GM21619 (cell line): ENCODE measurements at regions not wholly inside any gene's neighbourhood (a gene's known extent, or its start where the extent isn't known, plus 50 kb on each side); places are given as distances from the start of the nearest gene placed in this dataset.
A peak's percentile ranks its signal among the peaks of the same experiment; 100 is the strongest.

Experiments
- ATAC-seq: cut with Tn5 transposase; IDR thresholded peaks from one replicate; pipeline ENCODE4 v1.9.1; 2021; ENCODE audit not compliant: unreplicated experiment

DNA sequence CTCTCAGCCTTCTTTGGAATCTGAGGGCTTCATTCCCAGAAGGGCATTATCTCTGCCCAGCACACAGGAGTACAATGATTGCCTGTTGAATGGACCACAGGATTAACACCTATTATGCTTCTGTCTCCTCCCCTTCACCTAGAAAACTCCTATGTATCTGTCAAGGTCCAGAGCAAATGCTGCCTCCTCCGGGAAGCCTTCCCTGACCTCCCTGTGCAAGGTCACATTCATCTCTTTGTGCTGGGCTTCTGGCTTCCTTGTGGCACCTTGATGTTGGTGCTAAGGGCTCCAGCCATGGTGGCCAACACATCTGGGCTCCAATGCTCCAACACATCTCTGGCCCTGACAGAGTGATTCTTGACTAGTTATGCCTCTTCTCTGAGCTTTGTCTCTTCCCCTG is 49.9 kb upstream of the ATP2B2 start:
- ATAC-seq: no peak

DNA sequence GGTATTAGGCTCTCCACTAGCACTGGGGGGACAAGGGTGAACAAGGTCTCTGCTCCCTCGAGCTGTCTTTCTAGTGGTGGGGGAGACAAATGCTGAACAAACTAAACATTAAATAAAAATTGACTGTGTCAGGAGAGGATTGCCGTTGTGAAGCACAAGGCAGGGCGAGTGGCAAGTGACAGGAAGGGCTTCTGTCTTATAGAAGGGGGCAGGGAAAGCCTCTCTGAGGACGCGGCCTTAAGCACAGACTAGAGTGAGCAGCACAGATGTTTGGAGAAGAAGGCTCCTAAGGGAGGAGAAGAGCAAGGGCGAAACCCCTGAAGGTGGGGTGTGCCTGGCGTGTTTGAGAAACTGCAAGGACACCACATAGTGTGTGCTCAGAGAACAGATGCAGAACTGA is 50.9 kb upstream of the ATP2B2 start:
- ATAC-seq: no peak

DNA sequence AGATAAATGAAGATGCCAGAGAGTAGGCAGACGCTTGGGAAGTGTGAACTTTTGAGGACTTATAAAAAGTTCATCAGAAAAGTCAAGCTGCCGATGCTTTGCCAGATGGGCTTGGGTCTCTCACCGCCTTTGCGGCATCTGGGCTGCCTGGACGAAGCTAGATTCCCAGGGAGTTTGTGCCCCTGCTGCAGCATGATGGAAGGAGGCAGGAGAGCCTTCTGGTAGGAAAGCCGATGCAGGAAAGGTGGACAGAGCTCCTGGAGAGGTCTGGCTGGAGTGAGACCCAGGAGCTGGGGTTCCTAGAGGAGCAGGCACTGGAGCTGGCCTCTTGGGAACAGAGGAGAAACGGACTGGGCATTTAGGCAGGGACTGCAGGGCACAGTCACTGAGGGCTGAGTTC is 51.9 kb upstream of the ATP2B2 start:
- ATAC-seq: no peak

DNA sequence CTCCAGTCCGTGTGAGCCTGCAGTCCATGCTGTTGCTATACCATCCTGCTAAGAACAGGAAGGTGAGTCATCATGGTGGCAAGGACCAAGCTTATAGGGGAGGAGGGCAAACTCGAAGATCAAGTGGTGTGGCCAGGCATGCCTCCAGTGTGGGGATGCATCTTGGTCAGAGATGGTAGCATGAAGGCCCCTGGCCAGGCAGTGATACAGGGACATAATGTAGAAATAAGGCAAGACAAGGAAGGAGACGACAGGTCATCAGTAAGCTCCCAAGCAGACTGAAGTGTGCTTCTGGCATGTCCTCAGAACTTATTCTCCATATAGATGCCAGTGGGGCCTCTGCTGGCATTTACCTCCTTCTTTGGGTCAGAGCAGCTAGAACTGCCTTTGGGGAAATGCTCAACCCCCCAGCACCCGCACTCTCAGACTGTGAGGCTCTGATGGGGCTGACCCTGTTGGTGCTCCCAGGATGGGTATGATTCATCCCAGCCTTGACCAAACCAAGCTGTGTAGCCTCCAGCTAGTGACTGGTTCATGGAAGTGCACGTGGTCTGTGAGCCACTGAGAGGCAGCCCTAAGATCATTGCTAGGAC is 52.5 kb upstream of the ATP2B2 start:
- no peak for ATAC-seq

DNA sequence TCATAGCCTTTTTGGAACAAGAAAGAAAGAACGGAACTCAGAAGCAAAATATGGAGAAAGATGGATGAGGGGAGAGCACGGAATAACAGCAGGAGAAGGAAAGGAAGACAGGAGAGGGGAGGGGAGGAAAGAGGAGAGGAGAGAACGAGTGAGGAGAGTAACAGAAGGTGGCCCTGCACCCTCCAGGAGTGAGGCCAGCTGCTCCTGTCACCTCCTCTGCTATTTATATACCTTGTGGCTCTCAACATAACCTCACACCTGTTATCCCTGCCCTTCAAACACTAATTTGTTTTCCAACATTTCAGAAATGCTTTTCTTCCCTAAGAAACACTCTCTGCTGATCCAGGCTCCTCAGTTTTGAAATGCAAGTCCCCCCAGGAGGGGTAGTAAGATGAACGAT is 53.4 kb upstream of the ATP2B2 start:
- ATAC-seq: no peak

DNA sequence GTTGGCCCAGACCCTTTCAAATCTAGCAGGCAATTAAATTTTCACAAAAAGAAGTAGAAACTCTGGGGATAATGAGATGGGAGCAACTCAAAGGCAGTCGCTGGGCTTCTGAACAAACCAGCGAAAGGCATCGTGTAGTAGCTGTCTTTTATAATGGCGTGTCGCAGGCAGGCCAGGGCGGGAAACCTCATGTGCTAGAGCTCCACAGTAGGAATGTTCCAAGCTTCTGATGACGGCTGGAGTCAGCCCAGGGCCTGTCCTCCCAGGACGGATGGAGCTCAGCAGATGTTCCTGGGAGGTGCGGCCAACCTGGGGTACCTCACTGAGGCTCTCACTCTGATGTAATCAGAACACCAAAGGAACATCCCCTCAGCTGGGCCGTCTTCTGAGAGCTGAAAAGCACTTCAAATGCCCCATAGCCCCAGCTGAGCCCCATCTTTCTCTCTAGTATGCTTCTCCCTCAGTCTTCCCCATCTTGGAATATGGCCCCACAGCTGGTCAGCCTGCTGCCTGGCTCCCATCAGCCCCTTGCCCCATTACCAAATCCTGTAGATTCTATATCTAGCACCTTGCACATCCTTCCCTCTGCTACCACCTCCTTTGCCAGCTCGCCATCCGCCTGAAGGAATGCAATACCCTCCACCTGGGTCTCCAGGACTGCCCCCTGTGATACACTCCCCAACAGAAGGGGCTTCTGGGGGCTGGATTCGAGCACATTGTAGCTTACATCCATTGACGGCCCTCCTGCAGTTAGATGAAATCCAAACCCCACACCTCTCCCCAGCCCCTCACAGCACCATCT is 54.9 kb upstream of the ATP2B2 start:
- ATAC-seq: no peak

DNA sequence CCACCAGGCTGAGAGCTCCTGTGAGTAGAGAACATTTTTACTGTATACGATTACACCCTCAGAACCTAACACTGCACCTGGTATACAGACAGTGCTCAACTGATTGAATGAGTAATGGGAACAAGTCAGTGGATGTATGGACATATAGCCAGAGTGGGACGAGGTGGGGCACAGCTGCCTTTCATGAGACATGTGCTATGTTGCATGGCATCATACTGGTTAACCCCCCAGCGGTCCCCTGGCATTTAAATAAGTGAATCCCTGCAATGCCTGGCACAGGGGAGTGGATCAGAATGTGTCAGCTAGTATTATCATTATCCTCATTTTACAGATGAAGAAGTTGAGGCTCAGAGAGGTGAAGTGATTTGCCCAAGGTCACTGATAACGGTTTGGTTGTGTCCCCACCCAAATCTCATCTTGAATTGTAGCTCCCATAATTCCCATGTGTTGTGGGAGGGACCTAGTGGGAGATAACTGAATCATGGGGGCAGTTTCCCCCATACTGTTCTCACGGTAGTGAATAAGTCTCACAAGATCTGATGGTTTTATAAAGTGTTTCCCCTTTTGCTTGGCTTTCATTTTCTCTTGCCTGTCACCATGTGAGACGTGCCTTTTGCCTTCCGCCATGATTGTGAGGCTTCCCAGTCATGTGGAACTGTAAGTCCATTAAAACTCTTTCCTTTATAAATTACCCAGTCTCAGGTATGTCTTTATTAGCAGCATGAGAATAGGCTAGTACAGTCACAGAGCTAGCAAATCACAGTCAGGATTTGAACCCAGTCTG is 56.0 kb upstream of the ATP2B2 start:
- no peak for ATAC-seq

DNA sequence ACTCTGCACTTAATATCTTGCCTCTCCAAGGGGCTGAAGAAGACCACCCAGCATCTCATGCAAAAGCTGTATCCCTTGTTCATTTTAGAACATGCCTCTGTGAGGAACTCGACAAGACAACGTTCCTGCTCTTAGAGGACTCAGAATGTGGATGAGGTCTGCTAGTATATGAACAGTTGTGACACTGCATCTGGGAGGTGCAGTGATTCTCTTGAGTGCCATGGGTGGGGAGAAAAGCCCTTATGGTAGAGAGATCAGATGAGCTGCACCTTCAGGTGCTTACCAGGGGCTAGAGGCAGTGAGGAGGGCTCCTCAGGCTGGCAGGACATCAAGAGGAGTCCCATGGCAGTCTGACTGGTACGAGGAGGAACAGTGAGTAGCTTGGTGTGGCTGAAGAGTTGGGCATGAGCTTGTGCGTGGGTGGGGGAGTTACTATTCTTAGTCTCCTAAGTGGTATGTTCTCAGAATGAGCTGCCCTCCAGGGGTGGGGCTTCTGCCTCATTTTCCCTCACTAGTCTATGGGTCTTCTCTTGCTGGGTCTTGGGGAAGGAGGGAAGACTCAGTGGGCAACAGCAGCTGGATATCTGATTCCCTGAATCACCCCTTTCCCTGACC is 56.7 kb upstream of the ATP2B2 start:
- ATAC-seq: no peak

DNA sequence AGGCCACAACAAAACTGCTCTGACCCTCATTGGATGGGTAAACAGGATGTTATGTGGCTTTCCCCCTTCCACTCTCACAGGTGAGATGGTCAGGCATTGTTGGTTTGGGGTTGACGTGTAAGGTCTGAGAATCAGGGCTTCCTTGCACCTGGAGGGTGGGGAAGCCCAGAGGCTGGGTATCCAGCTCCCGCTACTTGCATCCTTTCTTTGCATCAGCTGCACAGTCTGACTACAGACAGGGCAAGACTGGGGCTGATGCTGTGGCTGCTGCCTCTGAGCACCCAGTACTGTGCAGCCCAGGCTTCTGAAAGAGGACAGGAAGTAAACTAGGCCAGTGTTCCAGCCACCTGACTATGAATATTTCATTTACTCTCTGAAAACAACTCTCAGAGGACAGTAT is 58.0 kb upstream of the ATP2B2 start:
- peak; percentile 80 for ATAC-seq

DNA sequence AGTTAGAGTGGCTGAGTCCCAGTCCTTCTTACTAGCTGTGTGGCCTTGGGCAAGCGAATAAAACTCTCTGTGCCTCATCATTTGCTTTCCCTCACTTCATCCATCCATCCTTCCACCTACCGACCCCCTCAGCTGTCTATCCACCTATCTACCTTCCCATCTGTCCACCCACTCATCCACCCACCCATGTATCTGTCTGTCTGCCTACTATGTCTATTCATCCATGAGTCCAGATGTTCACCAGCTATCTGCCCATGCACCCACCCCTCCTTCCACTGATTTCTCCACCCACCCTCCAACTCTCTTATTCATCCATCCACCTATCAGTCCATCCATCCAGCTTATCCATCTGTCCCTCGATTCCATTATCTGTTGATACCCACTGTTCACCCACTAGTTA is 60.4 kb upstream of the ATP2B2 start:
- no peak for ATAC-seq

DNA sequence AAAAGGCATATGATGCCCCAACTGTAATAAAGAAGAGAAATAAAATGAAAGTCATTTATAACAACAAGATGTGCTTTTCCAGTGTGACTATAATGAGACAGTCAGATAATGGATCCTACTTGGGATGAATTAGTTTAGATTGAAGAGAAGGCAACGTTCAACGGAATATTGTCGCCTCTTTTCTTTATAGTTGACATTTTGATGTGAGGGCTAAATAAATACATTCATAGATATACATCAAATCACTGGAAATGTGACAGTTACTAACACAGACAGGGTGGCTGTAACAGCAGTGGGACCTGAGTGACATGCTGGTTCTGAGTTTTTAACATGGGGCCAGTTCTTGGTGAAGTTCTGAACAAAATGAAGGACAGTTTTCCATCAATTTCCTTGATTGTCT is 61.1 kb upstream of the ATP2B2 start:
- no peak for ATAC-seq

DNA sequence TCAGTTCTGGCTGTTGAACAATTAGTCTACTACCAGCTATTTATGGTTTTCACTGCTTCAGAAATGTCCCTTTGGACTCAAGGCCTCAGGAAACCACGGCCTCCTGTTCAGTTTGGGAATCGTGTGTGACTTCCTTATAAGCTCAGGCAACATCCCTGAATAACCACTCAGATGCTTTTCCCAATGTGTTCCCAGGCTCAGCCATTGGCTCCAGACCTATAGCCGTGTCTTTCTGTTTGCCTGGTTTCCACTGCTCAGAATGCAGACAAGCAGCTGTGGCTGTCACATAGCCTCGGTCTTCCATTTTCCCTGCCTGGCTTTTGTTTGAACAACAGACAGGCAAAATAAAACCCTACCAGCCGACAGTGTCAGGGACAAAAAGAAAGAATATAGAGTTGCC is 63.2 kb upstream of the ATP2B2 start:
- no peak for ATAC-seq

DNA sequence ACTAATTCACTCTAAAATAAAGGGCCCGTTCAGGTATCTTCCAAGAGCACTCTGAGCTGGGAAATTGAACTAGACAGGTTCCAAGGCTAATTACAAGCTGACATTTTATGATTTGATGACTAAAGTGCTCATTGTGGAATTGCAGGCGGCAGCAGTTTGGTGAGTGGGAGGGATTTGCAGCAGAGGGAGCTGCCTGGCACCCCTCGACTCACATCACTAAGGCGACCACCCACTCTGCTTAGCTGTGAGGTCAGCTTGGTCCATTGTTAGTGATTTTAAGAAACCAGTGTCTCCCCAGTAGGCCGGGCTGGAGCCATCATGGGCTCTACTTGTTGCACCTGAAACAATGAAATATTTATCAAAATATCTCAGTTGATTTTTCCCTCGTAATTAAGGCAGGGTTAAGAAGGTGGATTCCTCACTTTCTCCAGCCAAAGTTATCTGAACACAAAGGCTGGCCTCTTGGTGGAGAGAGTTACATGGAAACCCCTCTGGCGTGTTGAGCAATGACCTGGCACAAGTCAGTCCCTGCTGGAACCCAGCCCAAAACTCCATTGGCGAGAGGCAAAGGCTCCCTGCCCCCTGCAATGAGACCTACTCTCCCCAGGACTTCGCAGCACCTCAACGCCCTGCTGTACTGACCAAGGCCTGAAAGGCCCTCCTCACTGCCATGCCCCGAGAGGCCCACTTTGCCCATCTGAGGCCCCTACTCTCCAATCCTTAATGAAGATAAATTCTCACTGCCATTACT is 65.0 kb upstream of the ATP2B2 start:
- ATAC-seq: no peak

DNA sequence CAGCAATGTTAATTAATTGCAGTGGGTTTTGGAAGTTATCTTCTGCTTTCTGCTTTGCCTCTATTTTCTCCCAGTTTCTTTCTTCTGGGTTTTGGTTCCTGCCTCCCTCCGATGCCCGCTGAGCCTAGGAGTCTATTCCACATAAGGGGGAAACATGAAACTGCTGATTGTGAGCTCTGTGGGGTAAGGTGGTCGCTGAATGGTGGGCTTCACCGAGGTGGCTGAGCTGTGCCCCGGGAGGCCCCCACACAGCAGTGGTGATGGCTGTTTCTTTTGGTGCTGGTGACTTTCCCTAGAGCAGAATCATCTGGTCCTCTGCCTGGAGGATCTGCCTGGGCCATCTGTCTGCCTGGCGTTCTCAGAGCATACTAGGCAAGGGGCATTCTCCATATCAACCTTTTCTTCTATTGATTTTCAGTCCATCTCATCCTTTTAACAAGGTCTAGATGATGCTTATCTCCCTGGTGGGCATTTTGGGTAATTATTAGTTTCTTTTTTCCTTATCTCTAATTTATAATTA is 68.8 kb upstream of the ATP2B2 start:
- ATAC-seq: no peak

DNA sequence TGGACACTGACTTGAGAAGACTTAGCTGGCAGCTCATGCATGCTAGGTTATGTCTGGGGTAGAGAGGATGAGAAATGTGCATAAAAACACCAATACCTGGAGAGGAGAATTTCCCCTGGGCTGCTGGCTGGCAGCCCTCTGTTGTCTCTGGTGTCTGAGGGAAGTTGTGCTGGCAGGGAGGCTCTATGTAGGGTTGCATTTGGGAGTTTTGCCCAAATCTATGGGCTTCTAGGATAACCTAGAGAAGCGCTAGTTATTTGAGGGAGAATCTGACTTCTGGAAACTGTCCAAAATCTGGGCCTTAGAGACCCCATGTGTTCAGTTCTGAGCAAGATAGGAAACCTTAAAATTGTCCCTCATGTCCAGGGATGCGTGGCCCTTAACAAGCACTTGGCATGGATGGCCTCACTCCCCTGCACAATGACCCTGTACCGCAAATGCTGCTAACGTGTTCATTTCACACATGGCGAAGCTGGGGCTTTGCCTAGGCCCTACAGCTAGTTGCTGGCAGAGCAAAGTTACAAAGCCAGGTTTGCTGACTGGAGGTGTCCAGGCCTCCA is 70.3 kb upstream of the ATP2B2 start:
- ATAC-seq: no peak

DNA sequence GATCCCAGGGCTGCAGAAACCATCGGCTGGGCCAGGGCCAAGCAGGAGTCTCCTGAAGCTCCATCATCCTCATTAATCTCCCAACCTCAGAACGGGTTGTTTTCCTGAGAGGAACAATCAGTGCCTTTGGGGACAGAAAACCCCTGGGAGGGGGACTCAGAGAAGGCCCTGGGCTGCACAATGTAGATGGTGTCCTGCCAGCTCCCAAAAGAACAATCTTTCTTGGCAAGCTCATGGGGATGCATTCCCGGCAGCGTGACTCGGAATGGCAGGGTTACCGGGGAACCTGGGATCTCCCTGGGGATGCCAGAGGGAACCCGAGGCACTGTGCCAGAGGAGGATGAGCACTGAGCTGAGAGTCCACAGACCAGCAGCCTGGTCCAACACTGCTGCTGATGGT is 72.1 kb upstream of the ATP2B2 start:
- no peak for ATAC-seq

DNA sequence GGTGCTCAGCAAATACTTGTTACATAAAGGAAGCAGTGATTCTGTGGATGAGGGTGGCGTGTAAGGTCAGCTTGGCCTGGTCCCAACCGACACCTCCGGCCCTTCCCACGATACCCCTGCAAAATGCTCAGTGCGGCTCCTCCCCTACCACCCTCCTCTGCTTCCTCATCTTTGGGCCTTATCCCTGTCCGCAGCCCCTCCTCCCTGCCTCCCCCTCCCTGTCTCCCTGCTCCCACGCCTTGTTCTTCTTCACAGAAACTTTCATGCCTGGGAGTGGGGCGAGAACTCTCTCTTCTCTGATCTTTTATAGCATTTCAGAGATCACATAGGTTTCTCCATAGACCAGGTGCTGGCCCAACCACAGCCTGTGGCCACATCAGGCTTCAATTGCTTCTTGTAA is 75.0 kb upstream of the ATP2B2 start:
- no peak for ATAC-seq

DNA sequence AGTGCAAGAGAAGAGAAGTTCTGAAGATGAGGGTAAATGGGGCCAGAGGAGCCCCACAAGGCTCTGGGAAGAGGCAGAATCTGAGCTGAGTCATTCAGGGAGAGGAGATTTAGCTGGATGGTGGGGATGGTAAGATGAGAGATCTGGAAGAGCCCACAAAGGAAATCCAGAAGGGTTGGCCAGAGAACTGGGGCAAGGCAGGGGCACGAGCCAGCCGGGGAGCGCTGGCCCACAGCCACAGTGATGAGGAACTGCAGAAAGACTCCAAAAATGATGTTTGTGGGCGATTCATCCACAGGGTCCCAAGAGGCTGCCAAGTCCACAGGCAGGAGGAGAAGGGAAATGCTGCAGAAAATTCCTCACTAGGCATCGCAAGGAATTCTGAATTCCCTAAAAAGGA is 75.9 kb upstream of the ATP2B2 start:
- no peak for ATAC-seq

DNA sequence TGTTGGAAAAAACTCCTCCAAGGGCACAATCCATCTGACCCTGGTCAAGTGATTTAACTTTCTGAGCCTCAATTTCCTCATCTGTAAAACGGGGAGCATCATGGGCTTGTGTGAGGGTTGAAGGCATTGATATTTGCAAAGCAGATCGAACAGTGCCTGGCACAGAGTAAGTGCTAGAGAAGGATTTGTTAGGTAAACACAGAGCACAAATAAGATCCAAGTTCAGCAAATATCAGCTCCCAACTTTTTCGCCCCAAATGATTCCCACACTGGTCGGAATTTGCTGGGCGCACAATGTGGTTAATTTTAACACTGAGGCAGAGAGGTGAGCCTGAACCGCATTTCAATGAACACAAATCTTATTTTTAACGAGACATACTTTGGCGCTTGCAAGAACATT is 76.3 kb upstream of the ATP2B2 start:
- ATAC-seq: no peak

DNA sequence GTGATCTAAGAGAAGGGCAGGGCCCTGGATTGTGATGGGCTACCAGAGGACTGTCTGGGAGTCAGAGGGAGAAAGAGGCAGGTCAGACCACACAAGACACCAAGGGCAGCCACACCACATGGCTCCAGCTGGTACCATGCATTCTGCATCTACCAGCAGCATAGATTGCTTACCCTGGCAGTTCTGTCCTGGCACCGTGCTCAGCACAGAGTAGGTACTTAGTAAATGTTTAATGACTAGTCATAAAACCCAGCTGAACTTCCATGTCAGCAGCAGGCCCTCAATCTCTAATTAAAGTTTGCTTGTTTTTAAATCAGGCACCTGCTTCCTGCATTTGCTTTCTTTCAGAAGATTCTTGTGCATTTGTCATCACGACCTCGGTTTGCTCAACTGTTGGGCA is 77.3 kb upstream of the ATP2B2 start:
- ATAC-seq: no peak
